K562 (cell line): ENCODE measurements at regions not wholly inside any gene's neighbourhood (a gene's known extent, or its start where the extent isn't known, plus 50 kb on each side); places are given as distances from the start of the nearest gene placed in this dataset.

Experiments used
- ATAC-seq: fragments of 200-7000 bp; cut with Tn5 transposase; 3 replicates; pipeline ENCODE4 v1.9.1; 2020; ENCODE audit warnings: moderate library complexity
- BruUV-seq: library from RNA; stranded (reverse); fragments of 400-500 nt; replicated peaks from 2 replicates; lab custom pipeline; 2021; lab: Mats Ljungman, UMichigan
- CTCF ChIA-PET: fragments of 300-600 bp; formaldehyde crosslinking; extraction: SDS; loops from one replicate; lab custom pipeline; 2021; ENCODE audit warnings: low intra/inter-chr PET ratio; lab: Yijun Ruan, JAX
- POLR2A ChIA-PET: fragments of 300-600, 350-650 bp; sonication (Branson Sonifier 250); formaldehyde crosslinking; extraction: SDS; loops from one replicate; lab custom pipeline; 2021; ENCODE audit warnings: antibody characterized with exemption, inconsistent platforms; lab: Yijun Ruan, JAX
- DNase-seq, 4 experiments: peaks; one replicate each; pipeline versions ENCODE4 v3.0.0 to v3.0.0-alpha.2; 2011 to 2018; ENCODE audit warnings: low spot score in 3 of 4, mixed read lengths in 3 of 4; ENCODE audit errors: extremely low read depth in 1 of 4
- FAIRE-seq: peaks from 2 replicates; lab custom pipeline; 2011; peaks lifted over from hg19 to GRCh38; lab: Jason Lieb, UNC
- H2AFZ ChIP-seq: 2 replicates; pipeline ENCODE4 v1.6.0; 2011; ENCODE audit warnings: low read depth, low read length, control low read depth, inconsistent platforms
- H3K27ac ChIP-seq: fragments of 200-600 bp; 3 replicates; pipeline ENCODE4 v1.8.0; 2011; ENCODE audit warnings: low read depth, mild to moderate bottlenecking, control low read depth, inconsistent platforms, low read length, moderate library complexity, mixed read lengths; ENCODE audit errors: extremely low read depth
- H3K27me3 ChIP-seq, 2 experiments: fragments of 300-600 bp in 1 of 2; 2 replicates in 1 of 2; 3 replicates in 1 of 2; pipeline versions ENCODE4 v1.6.0 to v1.8.0; 2011; ENCODE audit warnings: inconsistent platforms in 2 of 2, low read length in 2 of 2, mild to moderate bottlenecking in 1 of 2, mixed read lengths in 1 of 2, moderate library complexity in 1 of 2; ENCODE audit not compliant: control insufficient read depth in 2 of 2, insufficient read depth in 2 of 2
- H3K36me3 ChIP-seq: fragments of 300-600 bp; 3 replicates; pipeline ENCODE4 v1.8.0; 2011; ENCODE audit warnings: mild to moderate bottlenecking, low read length, inconsistent platforms; ENCODE audit not compliant: control insufficient read depth, insufficient read depth
- H3K4me1 ChIP-seq, 2 experiments: fragments of 200-600 bp in 1 of 2; replicated peaks in 1 of 2; 2 replicates in 1 of 2; 3 replicates in 1 of 2; pipeline versions ENCODE4 v1.5.1 to v1.8.0; 2011; ENCODE audit warnings: inconsistent platforms in 2 of 2, low read length in 2 of 2, mild to moderate bottlenecking in 1 of 2, mixed read lengths in 1 of 2, moderate library complexity in 1 of 2; ENCODE audit not compliant: control insufficient read depth in 2 of 2, insufficient read depth in 2 of 2
- H3K4me2 ChIP-seq: 2 replicates; pipeline ENCODE4 v1.6.1; 2011; ENCODE audit warnings: low read length, control low read depth, inconsistent platforms, mixed read lengths; ENCODE audit not compliant: insufficient read depth
- H3K4me3 ChIP-seq: fragments of 200-600 bp; sonication (generic), shearing (Covaris generic); 2 replicates; pipeline ENCODE4 v1.5.1; 2016; ENCODE audit warnings: control low read depth, inconsistent platforms
- H3K79me2 ChIP-seq: fragments of 200-600 bp; 3 replicates; pipeline ENCODE4 v1.8.0; 2011; ENCODE audit warnings: low read length, inconsistent platforms; ENCODE audit not compliant: control insufficient read depth, insufficient read depth
- H3K9ac ChIP-seq, 2 experiments: 2 replicates each; pipeline versions ENCODE4 v1.6.0 to v1.6.1; 2011; ENCODE audit warnings: low read depth in 2 of 2, low read length in 2 of 2, control low read depth in 1 of 2, inconsistent platforms in 1 of 2, mild to moderate bottlenecking in 1 of 2, mixed read lengths in 1 of 2; ENCODE audit not compliant: insufficient read depth in 1 of 2
- H3K9me1 ChIP-seq: one replicate; pipeline ENCODE4 v1.6.0; 2011; ENCODE audit warnings: inconsistent platforms, mild to moderate bottlenecking, low read length, moderate library complexity; ENCODE audit not compliant: control insufficient read depth, insufficient read depth
- H3K9me3 ChIP-seq: replicated peaks from 2 replicates; pipeline ENCODE4 v1.5.1; 2011; ENCODE audit warnings: low read depth, low read length, inconsistent platforms; ENCODE audit not compliant: control insufficient read depth, insufficient read depth
- H4K20me1 ChIP-seq: replicated peaks from 2 replicates; pipeline ENCODE4 v1.6.1; 2011; ENCODE audit warnings: low read length, inconsistent platforms, mixed read lengths; ENCODE audit not compliant: control insufficient read depth, insufficient read depth
- CHD4 ChIP-seq: fragments of 200-600 bp; sonication (generic); IDR thresholded peaks from 3 replicates; pipeline ENCODE4 v1.6.1; 2012; ENCODE audit warnings: low read depth, mild to moderate bottlenecking, mixed read lengths, low read length, inconsistent platforms; ENCODE audit not compliant: insufficient read depth, insufficient replicate concordance, poor library complexity, severe bottlenecking
- FOXP1 ChIP-seq: sonication (generic); formaldehyde crosslinking; IDR thresholded peaks from 2 replicates; pipeline ENCODE4 v1.8.0; 2022; ENCODE audit warnings: mild to moderate bottlenecking, missing genetic modification reagents
- POLR3G ChIP-seq: IDR thresholded peaks from 2 replicates; pipeline ENCODE4 v1.6.1; 2011; ENCODE audit not compliant: insufficient read length, insufficient replicate concordance; ENCODE audit errors: extremely low read depth
- RAD21 ChIP-seq, 2 experiments: fragments of 250-450 bp in 1 of 2; fragments of 450-650 bp in 1 of 2; sonication (Bioruptor Pico) in 1 of 2; formaldehyde crosslinking in 1 of 2; IDR thresholded peaks in 1 of 2; conservative IDR thresholded peaks in 1 of 2; 2 replicates each; pipeline versions ENCODE4 v1.4.0 to v1.8.0; 2020 to 2022; ENCODE audit warnings: mild to moderate bottlenecking in 2 of 2, moderate library complexity in 1 of 2
- ZNF785 ChIP-seq: fragments of 250-450 bp; sonication (Bioruptor Pico); IDR thresholded peaks from 2 replicates; pipeline ENCODE4 v1.4.0; 2020; ENCODE audit warnings: mild to moderate bottlenecking
- WGBS: fragments of 100-300 bp; shearing (Covaris generic); methylation state at CpG from one replicate; pipeline ENCODE4 v1.1.6; 2016; ENCODE audit warnings: low coverage, mixed read lengths; ENCODE audit not compliant: insufficient coverage; ENCODE audit errors: missing lambda C conversion rate; 5-methylcytosine and 5-hydroxymethylcytosine counted together
- in situ Hi-C: fragments of 300-500 bp; cut with MboI; formaldehyde crosslinking; loops from 4 replicates; pipeline ENCODE4 v1.15.0; 2018; ENCODE audit warnings: inconsistent platforms, mixed read lengths
- intact Hi-C: fragments of 100-400 bp; cut with micrococcal nuclease; formaldehyde crosslinking; loops from 2 replicates; pipeline ENCODE4 v1.14.2; 2022
- TF ChIP-seq, protein P1 (sequence below): IDR thresholded peaks from 3 replicates; pipeline ENCODE4 v1.6.1; 2011; ENCODE audit warnings: borderline replicate concordance, mild to moderate bottlenecking; ENCODE audit not compliant: insufficient read length, insufficient read depth
- TF ChIP-seq, protein P2 (sequence below): fragments of 450-650 bp; IDR thresholded peaks from 2 replicates; pipeline ENCODE4 v1.6.1; 2017; ENCODE audit warnings: antibody characterized with exemption, mild to moderate bottlenecking

- no peak for TF ChIP-seq CHD4
Measured at GRCh38 chr2:114261366-114261765, 181.1 kb upstream of the DPP10 start (continued).

- in situ Hi-C loops (no loop called here), intact Hi-C loops (no loop called here)
- no peak for ATAC-seq
- TF ChIP-seq POLR3G (no peak), FOXP1 (CRISPR knock-in tag) (no peak), RAD21 (CRISPR knock-in tag; conservative IDR thresholded peaks at IDR 0.05 in 1 of 2, IDR thresholded peaks at IDR 0.05 in 1 of 2) (no peak), ZNF785 (CRISPR knock-in tag) (no peak)
- TF ChIP-seq, protein P1, sequence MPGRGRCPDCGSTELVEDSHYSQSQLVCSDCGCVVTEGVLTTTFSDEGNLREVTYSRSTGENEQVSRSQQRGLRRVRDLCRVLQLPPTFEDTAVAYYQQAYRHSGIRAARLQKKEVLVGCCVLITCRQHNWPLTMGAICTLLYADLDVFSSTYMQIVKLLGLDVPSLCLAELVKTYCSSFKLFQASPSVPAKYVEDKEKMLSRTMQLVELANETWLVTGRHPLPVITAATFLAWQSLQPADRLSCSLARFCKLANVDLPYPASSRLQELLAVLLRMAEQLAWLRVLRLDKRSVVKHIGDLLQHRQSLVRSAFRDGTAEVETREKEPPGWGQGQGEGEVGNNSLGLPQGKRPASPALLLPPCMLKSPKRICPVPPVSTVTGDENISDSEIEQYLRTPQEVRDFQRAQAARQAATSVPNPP, result no peak
- TF ChIP-seq, protein P2, sequence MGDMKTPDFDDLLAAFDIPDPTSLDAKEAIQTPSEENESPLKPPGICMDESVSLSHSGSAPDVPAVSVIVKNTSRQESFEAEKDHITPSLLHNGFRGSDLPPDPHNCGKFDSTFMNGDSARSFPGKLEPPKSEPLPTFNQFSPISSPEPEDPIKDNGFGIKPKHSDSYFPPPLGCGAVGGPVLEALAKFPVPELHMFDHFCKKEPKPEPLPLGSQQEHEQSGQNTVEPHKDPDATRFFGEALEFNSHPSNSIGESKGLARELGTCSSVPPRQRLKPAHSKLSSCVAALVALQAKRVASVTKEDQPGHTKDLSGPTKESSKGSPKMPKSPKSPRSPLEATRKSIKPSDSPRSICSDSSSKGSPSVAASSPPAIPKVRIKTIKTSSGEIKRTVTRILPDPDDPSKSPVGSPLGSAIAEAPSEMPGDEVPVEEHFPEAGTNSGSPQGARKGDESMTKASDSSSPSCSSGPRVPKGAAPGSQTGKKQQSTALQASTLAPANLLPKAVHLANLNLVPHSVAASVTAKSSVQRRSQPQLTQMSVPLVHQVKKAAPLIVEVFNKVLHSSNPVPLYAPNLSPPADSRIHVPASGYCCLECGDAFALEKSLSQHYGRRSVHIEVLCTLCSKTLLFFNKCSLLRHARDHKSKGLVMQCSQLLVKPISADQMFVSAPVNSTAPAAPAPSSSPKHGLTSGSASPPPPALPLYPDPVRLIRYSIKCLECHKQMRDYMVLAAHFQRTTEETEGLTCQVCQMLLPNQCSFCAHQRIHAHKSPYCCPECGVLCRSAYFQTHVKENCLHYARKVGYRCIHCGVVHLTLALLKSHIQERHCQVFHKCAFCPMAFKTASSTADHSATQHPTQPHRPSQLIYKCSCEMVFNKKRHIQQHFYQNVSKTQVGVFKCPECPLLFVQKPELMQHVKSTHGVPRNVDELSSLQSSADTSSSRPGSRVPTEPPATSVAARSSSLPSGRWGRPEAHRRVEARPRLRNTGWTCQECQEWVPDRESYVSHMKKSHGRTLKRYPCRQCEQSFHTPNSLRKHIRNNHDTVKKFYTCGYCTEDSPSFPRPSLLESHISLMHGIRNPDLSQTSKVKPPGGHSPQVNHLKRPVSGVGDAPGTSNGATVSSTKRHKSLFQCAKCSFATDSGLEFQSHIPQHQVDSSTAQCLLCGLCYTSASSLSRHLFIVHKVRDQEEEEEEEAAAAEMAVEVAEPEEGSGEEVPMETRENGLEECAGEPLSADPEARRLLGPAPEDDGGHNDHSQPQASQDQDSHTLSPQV, result no peak
- H3K4me2 ChIP-seq, result no peak overlapping the region
- 0% methylated on average over 4 of the region's 4 CpGs for WGBS
- CTCF ChIA-PET, result no interaction called here
- no peaks in the 10 kb centered on the region for H3K27me3 ChIP-seq
- no peak overlapping the region for H3K27ac ChIP-seq
- DNase-seq, result no peak
- no peaks in the 10 kb centered on the region for H3K9me1 ChIP-seq
- H4K20me1 ChIP-seq, result no peaks in the 10 kb centered on the region
- FAIRE-seq, result no peak
- no peak overlapping the region for H2AFZ ChIP-seq
- no peaks in the 10 kb centered on the region; the same call in 2 of the 3 replicates for H3K36me3 ChIP-seq
- no TSS peak for BruUV-seq
- H3K4me3 ChIP-seq, result no peak overlapping the region
- H3K4me1 ChIP-seq, result no peaks in the 10 kb centered on the region
- H3K9me3 ChIP-seq, result no peaks in the 10 kb centered on the region
- no peaks in the 10 kb centered on the region for H3K79me2 ChIP-seq
- no peak overlapping the region for H3K9ac ChIP-seq
- POLR2A ChIA-PET, result interaction anchor here (0.5 to 1.1 kb wide), 2 partner anchors 15 to 32 kb away, joined by 3 read pairs; no protein-coding TSS in a partner anchor
Measured at GRCh38 chr2:114265261-114265660, 177.2 kb upstream of the DPP10 start.
